ENCODE measurements at regions not wholly inside any gene's neighbourhood (a gene's known extent, or its start where the extent isn't known, plus 50 kb on each side); places are given as distances from the start of the nearest gene placed in this dataset.

DNA sequence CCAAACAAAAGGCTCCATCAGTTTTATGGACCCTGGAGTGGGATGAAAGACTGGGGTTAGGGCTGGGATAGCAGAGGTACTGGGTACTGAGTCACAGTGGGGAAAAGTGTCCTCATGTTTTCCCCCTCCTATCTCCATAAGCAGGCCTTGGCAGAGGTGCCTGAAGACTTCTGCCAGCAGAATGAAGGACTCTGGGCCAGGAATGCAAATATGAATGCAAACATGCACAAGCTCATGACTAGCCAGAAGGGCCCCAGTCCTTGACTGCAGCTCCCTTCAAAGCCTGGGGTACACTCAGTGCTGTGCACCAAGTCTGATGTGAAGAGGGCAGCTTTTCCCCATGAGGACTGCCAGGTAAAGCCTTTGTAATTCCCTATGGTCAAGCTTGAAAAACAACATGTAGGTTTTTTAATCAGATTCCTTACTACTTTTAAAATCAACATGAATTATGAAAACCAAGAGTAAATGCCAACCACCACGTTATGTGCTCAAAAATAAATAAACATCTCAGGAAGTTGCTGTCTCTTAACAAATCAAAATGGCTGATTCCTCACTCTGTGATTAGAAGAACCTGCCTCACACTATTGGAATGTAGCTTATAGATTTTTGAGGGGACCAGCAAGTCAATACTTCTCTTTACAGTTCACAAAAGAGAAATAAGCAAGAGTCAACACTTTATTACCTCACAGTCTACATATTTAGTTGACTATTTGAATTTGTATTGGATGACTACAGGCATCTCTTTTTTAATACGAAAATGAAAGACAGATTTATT, 1512.0 kb downstream of the ARAP2 start:
- TF ChIP-seq, protein P1, sequence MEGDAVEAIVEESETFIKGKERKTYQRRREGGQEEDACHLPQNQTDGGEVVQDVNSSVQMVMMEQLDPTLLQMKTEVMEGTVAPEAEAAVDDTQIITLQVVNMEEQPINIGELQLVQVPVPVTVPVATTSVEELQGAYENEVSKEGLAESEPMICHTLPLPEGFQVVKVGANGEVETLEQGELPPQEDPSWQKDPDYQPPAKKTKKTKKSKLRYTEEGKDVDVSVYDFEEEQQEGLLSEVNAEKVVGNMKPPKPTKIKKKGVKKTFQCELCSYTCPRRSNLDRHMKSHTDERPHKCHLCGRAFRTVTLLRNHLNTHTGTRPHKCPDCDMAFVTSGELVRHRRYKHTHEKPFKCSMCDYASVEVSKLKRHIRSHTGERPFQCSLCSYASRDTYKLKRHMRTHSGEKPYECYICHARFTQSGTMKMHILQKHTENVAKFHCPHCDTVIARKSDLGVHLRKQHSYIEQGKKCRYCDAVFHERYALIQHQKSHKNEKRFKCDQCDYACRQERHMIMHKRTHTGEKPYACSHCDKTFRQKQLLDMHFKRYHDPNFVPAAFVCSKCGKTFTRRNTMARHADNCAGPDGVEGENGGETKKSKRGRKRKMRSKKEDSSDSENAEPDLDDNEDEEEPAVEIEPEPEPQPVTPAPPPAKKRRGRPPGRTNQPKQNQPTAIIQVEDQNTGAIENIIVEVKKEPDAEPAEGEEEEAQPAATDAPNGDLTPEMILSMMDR (IDR thresholded peaks at IDR 0.05), result no peak
- TF ChIP-seq EP300 (IDR thresholded peaks at IDR 0.05) (no peak), POLR2A (IDR thresholded peaks at IDR 0.05) (no peak)
